CD4-positive, CD25-positive, alpha-beta regulatory T cell (primary cell): ENCODE measurements at regions not wholly inside any gene's neighbourhood (a gene's known extent, or its start where the extent isn't known, plus 50 kb on each side); places are given as distances from the start of the nearest gene placed in this dataset.
"Not testable (repeated sequence)": the region's sequence is repeated elsewhere in the genome, so short reads cannot be mapped to it uniquely, and the experiment has no call there.

Source experiments
- ATAC-seq, 2 donors: fragments of 150-1000 bp; cut with Tn5 transposase; one replicate each; pipeline ENCODE4 v1.10.0; 2021; ENCODE audit warnings: low read depth in 2 of 2, moderate number of reproducible peaks in 2 of 2, moderate library complexity in 1 of 2
- DNase-seq, 3 donors: peaks; one replicate each; pipeline versions ENCODE4 v3.0.0 to v3.0.0-alpha.2; 2012 to 2022; ENCODE audit warnings: mixed read lengths in 1 of 3
- H3K27ac ChIP-seq: one replicate; pipeline ENCODE4 v1.7.0; 2013; ENCODE audit warnings: mild to moderate bottlenecking, low read length; ENCODE audit not compliant: insufficient read depth, poor library complexity, severe bottlenecking
- H3K27me3 ChIP-seq: one replicate; pipeline ENCODE4 v1.7.0; 2013; ENCODE audit warnings: low read length; ENCODE audit not compliant: control insufficient read depth, insufficient read depth
- H3K36me3 ChIP-seq: one replicate; pipeline ENCODE4 v1.7.0; 2013; ENCODE audit warnings: mild to moderate bottlenecking, low read length, moderate library complexity; ENCODE audit not compliant: control insufficient read depth, insufficient read depth
- H3K4me1 ChIP-seq: 2 replicates; pipeline ENCODE4 v1.7.0; 2013; ENCODE audit warnings: mild to moderate bottlenecking, low read length; ENCODE audit not compliant: insufficient read depth, control insufficient read depth, poor library complexity, severe bottlenecking
- H3K4me3 ChIP-seq: one replicate; pipeline ENCODE4 v1.7.0; 2013; ENCODE audit warnings: low read depth, mild to moderate bottlenecking, low read length, moderate library complexity
- H3K9me3 ChIP-seq, 2 experiments: 1 replicate in 1 of 2; 2 replicates in 1 of 2; pipeline ENCODE4 v1.7.0; 2013; ENCODE audit warnings: low read length in 2 of 2, mild to moderate bottlenecking in 1 of 2, moderate library complexity in 1 of 2; ENCODE audit not compliant: control insufficient read depth in 2 of 2
- H3K27ac Mint-ChIP-seq, 3 donors: one replicate each; pipeline ENCODE4 v1.8.0; 2020 to 2022; ENCODE audit warnings: mild to moderate bottlenecking in 3 of 3, mixed read lengths in 3 of 3, moderate library complexity in 2 of 3
- H3K27me3 Mint-ChIP-seq: one replicate; pipeline ENCODE4 v1.8.0; 2022; ENCODE audit warnings: mild to moderate bottlenecking, mixed read lengths
- H3K36me3 Mint-ChIP-seq: one replicate; pipeline ENCODE4 v1.8.0; 2020; ENCODE audit warnings: mixed read lengths
- H3K4me1 Mint-ChIP-seq, 4 donors: one replicate each; pipeline ENCODE4 v1.8.0; 2020 to 2022; ENCODE audit warnings: mixed read lengths in 4 of 4, mild to moderate bottlenecking in 1 of 4
- H3K4me3 Mint-ChIP-seq, 4 donors: one replicate each; pipeline ENCODE4 v1.8.0; 2020 to 2022; ENCODE audit warnings: mild to moderate bottlenecking in 4 of 4, mixed read lengths in 4 of 4, moderate library complexity in 3 of 4
- H3K9me3 Mint-ChIP-seq, 7 donors: one replicate each; pipeline ENCODE4 v1.8.0; 2020 to 2022; ENCODE audit warnings: mixed read lengths in 7 of 7, mild to moderate bottlenecking in 3 of 7, moderate library complexity in 2 of 7

- H3K4me1 ChIP-seq, result no peaks in the 10 kb centered on the region
- H3K36me3 Mint-ChIP-seq, result no peaks in the 10 kb centered on the region
- H3K4me3 ChIP-seq, result no peak overlapping the region
- no peaks in the 10 kb centered on the region for H3K27me3 Mint-ChIP-seq
- H3K36me3 ChIP-seq, result no peaks in the 10 kb centered on the region
- DNase-seq (no peak), ATAC-seq (no peak)
- peaks cover 5 to 27% (median 10%) of the 10 kb centered on the region in 7 donors for H3K9me3 Mint-ChIP-seq
- H3K4me1 Mint-ChIP-seq, result no peaks in the 10 kb centered on the region
- H3K27ac ChIP-seq, result no peak overlapping the region
- peaks cover 5% of the 10 kb centered on the region in 2 experiments for H3K9me3 ChIP-seq
- no peak overlapping the region for H3K27ac Mint-ChIP-seq
- no peaks in the 10 kb centered on the region for H3K27me3 ChIP-seq
- no peak overlapping the region for H3K4me3 Mint-ChIP-seq
Observed at GRCh38 chr3:721086-721485, 371.7 kb upstream of the CNTN6 start.

- Histone ChIP-seq H3K27me3 (no peaks in the 10 kb centered on the region), H3K4me1 (no peaks in the 10 kb centered on the region), H3K36me3 (no peaks in the 10 kb centered on the region), H3K27ac (no peak overlapping the region), H3K9me3 (no peaks in the 10 kb centered on the region), H3K4me3 (no peak overlapping the region)
- ATAC-seq (no peak), DNase-seq (no peak)
- no peaks in the 10 kb centered on the region for H3K27me3 Mint-ChIP-seq
- no peak overlapping the region for H3K27ac Mint-ChIP-seq
- H3K9me3 Mint-ChIP-seq, result peaks cover 0 to 13% (median 5%) of the 10 kb centered on the region in 7 donors
- no peaks in the 10 kb centered on the region for H3K36me3 Mint-ChIP-seq
- H3K4me3 Mint-ChIP-seq, result no peak overlapping the region
- peaks cover 0 to 4% (median 0%) of the 10 kb centered on the region in 4 donors for H3K4me1 Mint-ChIP-seq
Observed at GRCh38 chr3:732326-732928, 360.4 kb upstream of the CNTN6 start.

- ATAC-seq (no peak), DNase-seq (no peak)
- Histone ChIP-seq H3K4me1 (no peaks in the 10 kb centered on the region), H3K9me3 (no peaks in the 10 kb centered on the region), H3K27me3 (no peaks in the 10 kb centered on the region), H3K36me3 (no peaks in the 10 kb centered on the region), H3K27ac (no peak overlapping the region), H3K4me3 (no peak overlapping the region)
- no peak overlapping the region for H3K4me3 Mint-ChIP-seq
- H3K4me1 Mint-ChIP-seq, result peaks cover 0 to 4% (median 0%) of the 10 kb centered on the region in 4 donors
- H3K27me3 Mint-ChIP-seq, result no peaks in the 10 kb centered on the region
- H3K9me3 Mint-ChIP-seq, result peaks cover 0 to 16% (median 5%) of the 10 kb centered on the region in 7 donors
- H3K36me3 Mint-ChIP-seq, result no peaks in the 10 kb centered on the region
- H3K27ac Mint-ChIP-seq, result no peak overlapping the region
Observed at GRCh38 chr3:733313-733712, 359.5 kb upstream of the CNTN6 start.

- H3K36me3 Mint-ChIP-seq, result no peaks in the 10 kb centered on the region
- no peaks in the 10 kb centered on the region for H3K4me1 Mint-ChIP-seq
- Histone ChIP-seq H3K36me3 (no peaks in the 10 kb centered on the region), H3K9me3 (peaks cover 0 to 7% of the 10 kb centered on the region in 2 experiments), H3K27me3 (no peaks in the 10 kb centered on the region), H3K4me1 (no peaks in the 10 kb centered on the region), H3K4me3 (no peak overlapping the region), H3K27ac (no peak overlapping the region)
- no peak for DNase-seq
- no peak overlapping the region for H3K4me3 Mint-ChIP-seq
- ATAC-seq, result no peak
- H3K27me3 Mint-ChIP-seq, result no peaks in the 10 kb centered on the region
- peak overlapping the region in 1 of 3 donors; percentile 71 for H3K27ac Mint-ChIP-seq
- peaks cover 0 to 11% (median 9%) of the 10 kb centered on the region in 7 donors for H3K9me3 Mint-ChIP-seq
Observed at GRCh38 chr3:757711-758110, 335.1 kb upstream of the CNTN6 start.

DNA sequence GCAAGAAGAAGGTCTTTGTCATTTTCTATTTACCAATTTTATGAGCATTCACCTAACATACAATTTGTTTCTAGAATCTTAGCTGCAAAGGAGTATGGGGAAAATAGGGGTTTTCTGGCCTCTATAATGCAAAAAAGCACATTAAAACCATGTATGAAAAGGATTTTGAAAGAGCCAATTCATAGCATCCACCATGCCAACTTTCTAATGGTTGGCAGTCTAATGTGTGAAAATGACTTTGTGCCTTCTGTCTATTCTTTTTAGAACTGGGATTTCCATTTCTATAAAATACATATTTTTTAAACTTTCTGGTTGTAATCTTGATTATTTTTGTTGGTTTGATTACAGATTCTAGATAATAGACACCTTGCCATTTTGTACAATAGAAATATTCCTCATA, 333.7 kb upstream of the CNTN6 start:
- H3K9me3 ChIP-seq, result peaks cover 0 to 6% of the 10 kb centered on the region in 2 experiments
- Mint-ChIP-seq H3K36me3 (no peaks in the 10 kb centered on the region), H3K27me3 (no peaks in the 10 kb centered on the region), H3K27ac (no peak overlapping the region), H3K4me3 (no peak overlapping the region), H3K4me1 (no peaks in the 10 kb centered on the region), H3K9me3 (peaks cover 0 to 11% (median 5%) of the 10 kb centered on the region in 7 donors)
- DNase-seq, result no peak
- H3K27ac ChIP-seq, result no peak overlapping the region
- no peaks in the 10 kb centered on the region for H3K36me3 ChIP-seq
- no peaks in the 10 kb centered on the region for H3K27me3 ChIP-seq
- no peak overlapping the region for H3K4me3 ChIP-seq
- no peaks in the 10 kb centered on the region for H3K4me1 ChIP-seq
- no peak for ATAC-seq

GRCh38 chr3:773433-773832, 319.4 kb upstream of the CNTN6 start:
- not testable (repeated sequence) for H3K27ac Mint-ChIP-seq, H3K27ac ChIP-seq, DNase-seq, H3K36me3 ChIP-seq, H3K4me3 Mint-ChIP-seq, H3K9me3 ChIP-seq, H3K27me3 Mint-ChIP-seq, H3K4me3 ChIP-seq, ATAC-seq, H3K4me1 ChIP-seq, H3K4me1 Mint-ChIP-seq, H3K36me3 Mint-ChIP-seq, H3K27me3 ChIP-seq
- peaks cover 3 to 37% (median 9%) of the 10 kb centered on the region in 7 donors for H3K9me3 Mint-ChIP-seq

DNA sequence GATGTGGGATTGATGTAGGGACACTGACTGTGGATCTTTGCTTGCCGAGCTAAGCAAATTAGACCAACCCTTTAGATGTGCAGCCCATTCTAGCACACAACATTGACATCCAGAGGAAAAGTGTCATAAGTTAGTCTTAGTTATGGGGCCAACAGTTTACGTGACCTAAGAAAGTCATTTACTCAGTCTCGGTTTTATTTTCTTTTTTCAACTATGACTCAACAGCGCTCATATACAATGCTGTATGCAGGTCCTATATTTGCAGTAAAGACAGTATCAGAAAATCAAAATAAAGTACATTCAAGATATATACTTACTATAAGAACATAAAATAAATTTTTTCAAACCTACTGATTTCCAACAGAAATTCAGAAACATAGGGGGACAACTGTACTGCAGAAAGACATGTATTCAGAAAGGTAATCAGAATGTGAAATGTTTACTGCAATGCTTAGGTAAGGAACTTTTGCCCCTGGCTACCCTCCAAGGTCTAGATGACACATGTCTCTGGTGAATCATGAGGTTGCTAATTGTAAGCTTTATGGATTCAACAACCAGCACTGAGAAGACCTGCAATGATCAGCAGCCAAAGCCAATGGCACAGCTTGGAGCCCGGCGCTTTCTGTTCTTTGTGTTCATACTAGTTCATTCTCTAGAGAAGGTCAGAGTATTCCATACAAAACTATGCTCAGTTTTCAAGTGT, 317.5 kb upstream of the CNTN6 start:
- H3K36me3 ChIP-seq, result no peaks in the 10 kb centered on the region

DNA sequence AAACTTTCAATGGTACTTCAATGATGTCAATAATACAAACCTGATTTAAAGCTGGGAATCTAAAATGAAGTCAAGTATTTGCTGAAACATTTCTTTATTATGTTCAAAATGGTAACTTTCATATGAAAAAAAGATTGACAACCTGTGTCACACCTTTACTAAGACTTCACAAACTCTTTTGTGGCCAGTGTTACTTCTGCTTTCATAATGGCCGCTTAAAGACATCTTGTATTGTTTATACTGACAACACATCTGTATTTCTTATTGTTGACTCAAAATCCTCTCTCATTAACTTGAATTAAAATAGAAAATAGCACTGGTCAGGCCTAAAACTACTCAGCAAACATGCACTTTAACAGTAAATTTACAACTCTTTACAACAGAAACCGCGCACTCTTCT, 312.3 kb upstream of the CNTN6 start:
- no peaks in the 10 kb centered on the region for H3K4me1 Mint-ChIP-seq
- H3K9me3 ChIP-seq, result peaks cover 0 to 2% of the 10 kb centered on the region in 2 experiments
- DNase-seq (no peak), ATAC-seq (no peak)
- H3K4me3 Mint-ChIP-seq, result no peak overlapping the region
- no peak overlapping the region for H3K27ac Mint-ChIP-seq
- H3K36me3 Mint-ChIP-seq, result no peaks in the 10 kb centered on the region
- H3K4me3 ChIP-seq, result no peak overlapping the region
- H3K9me3 Mint-ChIP-seq, result peaks cover 1 to 29% (median 7%) of the 10 kb centered on the region in 7 donors
- no peaks in the 10 kb centered on the region for H3K27me3 ChIP-seq
- no peaks in the 10 kb centered on the region for H3K36me3 ChIP-seq
- H3K27me3 Mint-ChIP-seq, result no peaks in the 10 kb centered on the region
- H3K27ac ChIP-seq, result no peak overlapping the region
- no peaks in the 10 kb centered on the region for H3K4me1 ChIP-seq

More for the DNA sequence above, 317.5 kb upstream of the CNTN6 start:
- H3K27ac Mint-ChIP-seq, result no peak overlapping the region
- no peak overlapping the region for H3K27ac ChIP-seq
- no peaks in the 10 kb centered on the region for H3K27me3 Mint-ChIP-seq
- ATAC-seq, result no peak
- H3K36me3 Mint-ChIP-seq, result no peaks in the 10 kb centered on the region
- H3K4me3 ChIP-seq, result no peak overlapping the region
- H3K4me3 Mint-ChIP-seq, result no peak overlapping the region
- no peaks in the 10 kb centered on the region for H3K27me3 ChIP-seq
- H3K4me1 Mint-ChIP-seq, result no peaks in the 10 kb centered on the region
- H3K4me1 ChIP-seq, result no peaks in the 10 kb centered on the region
- no peak for DNase-seq
- peaks cover 0 to 37% (median 7%) of the 10 kb centered on the region in 7 donors for H3K9me3 Mint-ChIP-seq
- peaks cover under 1 to 6% of the 10 kb centered on the region in 2 experiments for H3K9me3 ChIP-seq
